22Rv1 (cell line): ENCODE measurements at regions not wholly inside any gene's neighbourhood (a gene's known extent, or its start where the extent isn't known, plus 50 kb on each side); places are given as distances from the start of the nearest gene placed in this dataset.

ENCODE experiments used
- ZFX ChIP-seq: fragments of 450-650 bp; IDR thresholded peaks from 2 replicates; pipeline ENCODE4 v1.6.1; 2017; ENCODE audit warnings: antibody characterized with exemption, borderline replicate concordance
- TF ChIP-seq, protein P1 (sequence below): fragments of 450-650 bp; IDR thresholded peaks from 2 replicates; pipeline ENCODE4 v1.5.1; 2017; ENCODE audit warnings: mild to moderate bottlenecking

DNA sequence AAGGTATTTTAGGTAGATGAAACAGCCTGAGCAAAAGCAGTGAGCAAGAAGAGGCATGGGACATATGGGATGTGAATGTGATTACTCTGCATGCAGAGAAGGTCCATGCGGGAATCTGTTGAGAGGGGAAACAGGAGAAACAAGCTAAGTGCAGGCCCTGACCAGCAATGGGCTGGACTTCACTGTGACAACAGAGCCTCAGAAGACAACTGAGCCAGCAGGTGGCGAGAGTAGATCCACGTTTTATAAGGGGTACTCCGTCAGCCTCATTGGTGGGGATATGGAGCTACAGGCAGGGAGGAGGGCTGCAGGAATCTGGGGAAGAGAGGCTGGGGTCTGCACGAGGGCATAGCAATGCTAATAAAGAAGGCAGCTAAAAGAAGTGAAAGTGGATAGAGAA, 405.9 kb upstream of the LMCD1 start:
- TF ChIP-seq, protein P1, sequence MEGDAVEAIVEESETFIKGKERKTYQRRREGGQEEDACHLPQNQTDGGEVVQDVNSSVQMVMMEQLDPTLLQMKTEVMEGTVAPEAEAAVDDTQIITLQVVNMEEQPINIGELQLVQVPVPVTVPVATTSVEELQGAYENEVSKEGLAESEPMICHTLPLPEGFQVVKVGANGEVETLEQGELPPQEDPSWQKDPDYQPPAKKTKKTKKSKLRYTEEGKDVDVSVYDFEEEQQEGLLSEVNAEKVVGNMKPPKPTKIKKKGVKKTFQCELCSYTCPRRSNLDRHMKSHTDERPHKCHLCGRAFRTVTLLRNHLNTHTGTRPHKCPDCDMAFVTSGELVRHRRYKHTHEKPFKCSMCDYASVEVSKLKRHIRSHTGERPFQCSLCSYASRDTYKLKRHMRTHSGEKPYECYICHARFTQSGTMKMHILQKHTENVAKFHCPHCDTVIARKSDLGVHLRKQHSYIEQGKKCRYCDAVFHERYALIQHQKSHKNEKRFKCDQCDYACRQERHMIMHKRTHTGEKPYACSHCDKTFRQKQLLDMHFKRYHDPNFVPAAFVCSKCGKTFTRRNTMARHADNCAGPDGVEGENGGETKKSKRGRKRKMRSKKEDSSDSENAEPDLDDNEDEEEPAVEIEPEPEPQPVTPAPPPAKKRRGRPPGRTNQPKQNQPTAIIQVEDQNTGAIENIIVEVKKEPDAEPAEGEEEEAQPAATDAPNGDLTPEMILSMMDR, result peak; percentile 20
- no peak for TF ChIP-seq ZFX
